ENCODE measurements at regions not wholly inside any gene's neighbourhood (a gene's known extent, or its start where the extent isn't known, plus 50 kb on each side); places are given as distances from the start of the nearest gene placed in this dataset.

- intact Hi-C loops (cut with micrococcal nuclease), result no loop called here
- DNase-seq, result no peak
- Histone ChIP-seq H3K27me3 (ENCODE audit: low read depth) (peaks cover 65% of the 10 kb centered on the region), H3K4me1 (no peaks in the 10 kb centered on the region), H3K27ac (replicated peaks) (no peak overlapping the region), H3K9me3 (replicated peaks) (peaks cover 5% of the 10 kb centered on the region), H3K36me3 (no peaks in the 10 kb centered on the region), H3K4me3 (no peak overlapping the region)
- TF ChIP-seq CTCF (IDR thresholded peaks at IDR 0.05; ENCODE audit: borderline replicate concordance), result no peak
These were observed 133.3 kb upstream of the FOXQ1 start for GRCh38 chr6:1178590-1178989.

GRCh38 chr6:1176567-1176966 is 135.3 kb upstream of the FOXQ1 start:
- no peak for TF ChIP-seq CTCF (IDR thresholded peaks at IDR 0.05; ENCODE audit: borderline replicate concordance)
- intact Hi-C loops (cut with micrococcal nuclease), result no loop called here
- no peak overlapping the region for H3K4me3 ChIP-seq
- peaks cover 45% of the 10 kb centered on the region for H3K27me3 ChIP-seq (ENCODE audit: low read depth)
- H3K27ac ChIP-seq (replicated peaks), result no peak overlapping the region
- H3K9me3 ChIP-seq (replicated peaks), result peaks cover 9% of the 10 kb centered on the region
- H3K4me1 ChIP-seq, result no peaks in the 10 kb centered on the region
- H3K36me3 ChIP-seq, result no peaks in the 10 kb centered on the region
- no peak for DNase-seq

- peaks cover 9% of the 10 kb centered on the region for H3K9me3 ChIP-seq (replicated peaks)
- H3K4me3 ChIP-seq, result no peak overlapping the region
- no peak overlapping the region for H3K27ac ChIP-seq (replicated peaks)
- TF ChIP-seq CTCF (IDR thresholded peaks at IDR 0.05; ENCODE audit: borderline replicate concordance), result no peak
- no peaks in the 10 kb centered on the region for H3K4me1 ChIP-seq
- H3K27me3 ChIP-seq (ENCODE audit: low read depth), result peaks cover 46% of the 10 kb centered on the region
- no peaks in the 10 kb centered on the region for H3K36me3 ChIP-seq
- intact Hi-C loops (cut with micrococcal nuclease), result no loop called here
- DNase-seq, result no peak
These were observed 136.0 kb upstream of the FOXQ1 start for GRCh38 chr6:1175877-1176276.

GRCh38 chr6:1170794-1171193 is 141.1 kb upstream of the FOXQ1 start:
- H3K27me3 ChIP-seq (ENCODE audit: low read depth), result peaks cover 53% of the 10 kb centered on the region
- DNase-seq, result no peak

GRCh38 chr6:1164600-1164999 is 147.3 kb upstream of the FOXQ1 start:
- intact Hi-C loops (cut with micrococcal nuclease), result no loop called here
- H3K4me3 ChIP-seq, result no peak overlapping the region
- H3K27ac ChIP-seq (replicated peaks), result no peak overlapping the region
- no peaks in the 10 kb centered on the region for H3K9me3 ChIP-seq (replicated peaks)
- no peaks in the 10 kb centered on the region for H3K4me1 ChIP-seq
- no peak for TF ChIP-seq CTCF (IDR thresholded peaks at IDR 0.05; ENCODE audit: borderline replicate concordance)
- no peak for DNase-seq
- peaks cover 63% of the 10 kb centered on the region for H3K27me3 ChIP-seq (ENCODE audit: low read depth)
- H3K36me3 ChIP-seq, result no peaks in the 10 kb centered on the region

More at GRCh38 chr6:1170794-1171193, 141.1 kb upstream of the FOXQ1 start:
- H3K9me3 ChIP-seq (replicated peaks), result peaks cover 9% of the 10 kb centered on the region
- no peak overlapping the region for H3K27ac ChIP-seq (replicated peaks)
- no peak for TF ChIP-seq CTCF (IDR thresholded peaks at IDR 0.05; ENCODE audit: borderline replicate concordance)
- no peaks in the 10 kb centered on the region for H3K4me1 ChIP-seq
- no peak overlapping the region for H3K4me3 ChIP-seq
- intact Hi-C loops (cut with micrococcal nuclease), result no loop called here
- H3K36me3 ChIP-seq, result no peaks in the 10 kb centered on the region

- Histone ChIP-seq H3K27ac (replicated peaks) (no peak overlapping the region), H3K9me3 (replicated peaks) (no peaks in the 10 kb centered on the region), H3K36me3 (no peaks in the 10 kb centered on the region), H3K27me3 (ENCODE audit: low read depth) (peaks cover 56% of the 10 kb centered on the region), H3K4me1 (no peaks in the 10 kb centered on the region), H3K4me3 (no peak overlapping the region)
- no peak for DNase-seq
- intact Hi-C loops (cut with micrococcal nuclease), result no loop called here
- TF ChIP-seq CTCF (IDR thresholded peaks at IDR 0.05; ENCODE audit: borderline replicate concordance), result no peak
These were observed 148.4 kb upstream of the FOXQ1 start for GRCh38 chr6:1163501-1163900.

Data from left ventricle myocardium inferior (tissue), 1 donor.